Erythroblast (primary cell): ENCODE measurements at regions not wholly inside any gene's neighbourhood (a gene's known extent, or its start where the extent isn't known, plus 50 kb on each side); places are given as distances from the start of the nearest gene placed in this dataset.

Source experiments
- GATA1 ChIP-seq: IDR thresholded peaks from 2 replicates; pipeline ENCODE4 v1.6.1; 2011; ENCODE audit warnings: low read depth, mild to moderate bottlenecking, control low read depth, low read length, moderate library complexity
- POLR2A ChIP-seq: IDR thresholded peaks from 2 replicates; pipeline ENCODE4 v1.6.1; 2011; ENCODE audit warnings: mild to moderate bottlenecking, low read length

GRCh38 chr9:38280251-38280800, 112.2 kb upstream of the ALDH1B1 start:
- TF ChIP-seq POLR2A (no peak), GATA1 (no peak)
